ENCODE measurements at regions not wholly inside any gene's neighbourhood (a gene's known extent, or its start where the extent isn't known, plus 50 kb on each side); places are given as distances from the start of the nearest gene placed in this dataset.

DNA sequence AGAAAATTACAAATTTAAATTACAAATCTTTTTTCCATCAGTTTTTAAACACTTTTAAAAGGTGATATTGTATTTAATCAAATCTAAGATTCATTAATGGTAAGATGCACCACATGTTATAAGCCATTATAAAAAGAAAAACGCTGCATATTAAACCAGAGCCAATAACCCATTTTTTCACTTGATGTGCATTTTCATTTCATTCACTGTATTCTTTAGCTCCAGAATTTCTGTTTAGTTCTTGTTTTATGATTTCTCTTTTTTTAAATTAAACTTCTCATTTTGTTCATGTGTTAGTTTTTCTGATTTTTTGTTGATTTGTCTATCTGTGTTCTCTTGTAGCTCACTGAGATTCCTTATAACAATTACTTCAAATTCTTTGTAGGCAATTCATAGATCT is 62.4 kb upstream of the MBOAT2 start:
- POLR2A ChIA-PET = no interaction called here
- TF ChIP-seq JUN (IDR thresholded peaks at IDR 0.05; ENCODE audit: borderline replicate concordance, insufficient read depth, insufficient read length, low read depth) (no peak), POLR2AphosphoS5 (IDR thresholded peaks at IDR 0.05; ENCODE audit: insufficient read depth, low read depth, low read length) (no peak), FOS (IDR thresholded peaks at IDR 0.05; ENCODE audit: borderline replicate concordance, insufficient read depth, low read length) (no peak), EZH2 (IDR thresholded peaks at IDR 0.05; ENCODE audit: borderline replicate concordance, low read depth, low read length, severe bottlenecking) (no peak), MAX (IDR thresholded peaks at IDR 0.05; ENCODE audit: insufficient read depth, insufficient read length) (no peak), MYC (IDR thresholded peaks at IDR 0.05; ENCODE audit: low read depth, low read length) (no peak), GATA2 (IDR thresholded peaks at IDR 0.05; ENCODE audit: insufficient read depth, insufficient read length, low read depth, low read length) (no peak), POLR2A (IDR thresholded peaks at IDR 0.05; ENCODE audit: low read depth, low read length) (no peak)
- TF ChIP-seq, protein P1, sequence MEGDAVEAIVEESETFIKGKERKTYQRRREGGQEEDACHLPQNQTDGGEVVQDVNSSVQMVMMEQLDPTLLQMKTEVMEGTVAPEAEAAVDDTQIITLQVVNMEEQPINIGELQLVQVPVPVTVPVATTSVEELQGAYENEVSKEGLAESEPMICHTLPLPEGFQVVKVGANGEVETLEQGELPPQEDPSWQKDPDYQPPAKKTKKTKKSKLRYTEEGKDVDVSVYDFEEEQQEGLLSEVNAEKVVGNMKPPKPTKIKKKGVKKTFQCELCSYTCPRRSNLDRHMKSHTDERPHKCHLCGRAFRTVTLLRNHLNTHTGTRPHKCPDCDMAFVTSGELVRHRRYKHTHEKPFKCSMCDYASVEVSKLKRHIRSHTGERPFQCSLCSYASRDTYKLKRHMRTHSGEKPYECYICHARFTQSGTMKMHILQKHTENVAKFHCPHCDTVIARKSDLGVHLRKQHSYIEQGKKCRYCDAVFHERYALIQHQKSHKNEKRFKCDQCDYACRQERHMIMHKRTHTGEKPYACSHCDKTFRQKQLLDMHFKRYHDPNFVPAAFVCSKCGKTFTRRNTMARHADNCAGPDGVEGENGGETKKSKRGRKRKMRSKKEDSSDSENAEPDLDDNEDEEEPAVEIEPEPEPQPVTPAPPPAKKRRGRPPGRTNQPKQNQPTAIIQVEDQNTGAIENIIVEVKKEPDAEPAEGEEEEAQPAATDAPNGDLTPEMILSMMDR (IDR thresholded peaks at IDR 0.05; ENCODE audit: extremely low read depth in 1 of 2, insufficient read depth in 1 of 2, low read depth in 1 of 2, low read length in 2 of 2) = no peak
- H3K9me3 ChIP-seq (replicated peaks; ENCODE audit: control insufficient read depth, insufficient read depth, low read length) = no peaks in the 10 kb centered on the region
- intact Hi-C loops (cut with micrococcal nuclease) = no loop called here
- no peaks in the 10 kb centered on the region for H3K36me3 ChIP-seq (ENCODE audit: control insufficient read depth in 2 of 2, extremely low read depth in 1 of 2, insufficient read depth in 2 of 2, low read length in 2 of 2)
- no TSS peak for BruUV-seq (replicated peaks)
- dilution Hi-C loops (cut with MboI; ENCODE audit: extremely low pct_ligation_motif_present, low sequenced_read_pairs) = no loop called here
- DNase-seq (ENCODE audit: low read depth, low spot score) (no peak), FAIRE-seq (no peak)
- H3K27ac ChIP-seq (ENCODE audit: insufficient read depth, low read depth, low read length) = no peak overlapping the region
- no peak overlapping the region for H3K4me3 ChIP-seq (replicated peaks in 1 of 3; ENCODE audit: insufficient read depth in 1 of 3, low read depth in 1 of 3, low read length in 3 of 3)
- peaks cover 1% of the 10 kb centered on the region for H3K4me1 ChIP-seq (ENCODE audit: control insufficient read depth, extremely low read depth, insufficient read depth, low read length)
- no peak overlapping the region for H3K4me2 ChIP-seq (ENCODE audit: insufficient read depth, low read length)
- H4K20me1 ChIP-seq (replicated peaks; ENCODE audit: control insufficient read depth, extremely low read depth, insufficient read depth, low read length) = no peaks in the 10 kb centered on the region
- H2AFZ ChIP-seq (ENCODE audit: low read depth, low read length) = no peak overlapping the region
- CTCF ChIA-PET = interaction anchor here (0.9 kb wide), 1 partner anchor 46 kb away, joined by 4 read pairs; no protein-coding TSS in a partner anchor
- H3K9me1 ChIP-seq (replicated peaks; ENCODE audit: control insufficient read depth, extremely low read depth, insufficient read depth, low read length) = no peaks in the 10 kb centered on the region
- no peak overlapping the region for H3K9ac ChIP-seq (replicated peaks; ENCODE audit: extremely low read depth, insufficient read depth, low read length)
- H3K27me3 ChIP-seq (ENCODE audit: control insufficient read depth in 2 of 2, insufficient read depth in 2 of 2, low read length in 2 of 2) = peaks cover 2 to 3% of the 10 kb centered on the region in 2 experiments
- H3K79me2 ChIP-seq (ENCODE audit: control insufficient read depth, insufficient read depth, low read length) = no peaks in the 10 kb centered on the region
